LNCAP (cell line): ENCODE measurements at regions not wholly inside any gene's neighbourhood (a gene's known extent, or its start where the extent isn't known, plus 50 kb on each side); places are given as distances from the start of the nearest gene placed in this dataset.

ENCODE experiments used
- TF ChIP-seq, protein P1 (sequence below): fragments of 450-650 bp; IDR thresholded peaks from 2 replicates; pipeline ENCODE4 v1.5.1; 2017; ENCODE audit warnings: mild to moderate bottlenecking

DNA sequence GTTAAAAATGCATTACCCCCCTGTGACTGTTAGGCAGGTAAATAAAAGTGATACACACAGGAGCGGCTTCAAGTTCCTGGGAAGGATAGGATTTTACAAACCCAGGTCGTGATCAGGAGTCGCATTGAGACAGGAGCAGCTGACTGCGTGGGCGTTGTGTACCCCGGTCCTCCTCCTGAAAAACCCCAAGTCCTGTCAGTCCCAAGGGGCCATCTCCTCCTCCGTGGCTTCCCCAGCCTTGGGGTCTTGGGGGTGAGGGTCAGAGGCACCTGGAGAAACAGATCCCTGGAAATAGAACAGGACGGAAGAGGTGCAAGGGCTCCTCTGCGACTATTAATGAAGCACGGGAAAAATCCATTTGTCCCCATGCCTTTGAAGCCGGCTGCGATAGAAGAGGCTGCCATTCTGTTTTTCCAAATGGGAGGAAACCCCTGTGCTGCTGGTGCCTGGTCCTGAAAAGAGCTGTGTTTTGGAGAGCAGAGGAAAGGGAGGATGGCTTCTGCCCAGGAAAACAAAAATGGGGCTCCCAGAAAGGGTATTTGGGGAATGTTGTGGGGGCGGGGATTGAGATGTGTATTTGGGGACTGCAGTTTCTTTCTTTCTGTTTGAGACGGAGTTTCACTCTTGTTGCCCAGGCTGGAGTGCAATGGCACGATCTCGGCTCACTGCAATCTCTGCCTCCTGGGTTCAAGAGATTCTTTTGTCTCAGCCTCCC, 143.1 kb downstream of the ZNF664 start:
- TF ChIP-seq, protein P1, sequence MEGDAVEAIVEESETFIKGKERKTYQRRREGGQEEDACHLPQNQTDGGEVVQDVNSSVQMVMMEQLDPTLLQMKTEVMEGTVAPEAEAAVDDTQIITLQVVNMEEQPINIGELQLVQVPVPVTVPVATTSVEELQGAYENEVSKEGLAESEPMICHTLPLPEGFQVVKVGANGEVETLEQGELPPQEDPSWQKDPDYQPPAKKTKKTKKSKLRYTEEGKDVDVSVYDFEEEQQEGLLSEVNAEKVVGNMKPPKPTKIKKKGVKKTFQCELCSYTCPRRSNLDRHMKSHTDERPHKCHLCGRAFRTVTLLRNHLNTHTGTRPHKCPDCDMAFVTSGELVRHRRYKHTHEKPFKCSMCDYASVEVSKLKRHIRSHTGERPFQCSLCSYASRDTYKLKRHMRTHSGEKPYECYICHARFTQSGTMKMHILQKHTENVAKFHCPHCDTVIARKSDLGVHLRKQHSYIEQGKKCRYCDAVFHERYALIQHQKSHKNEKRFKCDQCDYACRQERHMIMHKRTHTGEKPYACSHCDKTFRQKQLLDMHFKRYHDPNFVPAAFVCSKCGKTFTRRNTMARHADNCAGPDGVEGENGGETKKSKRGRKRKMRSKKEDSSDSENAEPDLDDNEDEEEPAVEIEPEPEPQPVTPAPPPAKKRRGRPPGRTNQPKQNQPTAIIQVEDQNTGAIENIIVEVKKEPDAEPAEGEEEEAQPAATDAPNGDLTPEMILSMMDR: no peak

DNA sequence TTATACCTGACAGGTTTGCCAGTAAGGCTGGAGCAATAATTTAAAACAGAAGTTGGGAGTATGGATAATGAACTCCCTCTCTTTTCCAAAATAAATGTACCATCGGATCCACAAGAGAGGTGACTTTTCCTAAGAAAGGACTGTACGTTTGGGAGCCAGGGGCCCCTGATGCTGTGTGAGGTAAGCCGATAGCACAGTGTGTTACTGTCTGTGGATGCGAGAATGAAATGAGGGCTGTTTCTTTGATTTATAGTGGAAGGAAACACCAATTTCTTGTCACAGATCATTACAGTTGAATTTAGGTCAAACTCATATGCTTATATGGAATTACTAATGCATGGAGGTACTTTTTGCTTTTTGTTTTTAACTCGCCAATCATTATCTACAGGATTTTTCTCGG, 147.7 kb downstream of the ZNF664 start:
- TF ChIP-seq, protein P1: no peak

DNA sequence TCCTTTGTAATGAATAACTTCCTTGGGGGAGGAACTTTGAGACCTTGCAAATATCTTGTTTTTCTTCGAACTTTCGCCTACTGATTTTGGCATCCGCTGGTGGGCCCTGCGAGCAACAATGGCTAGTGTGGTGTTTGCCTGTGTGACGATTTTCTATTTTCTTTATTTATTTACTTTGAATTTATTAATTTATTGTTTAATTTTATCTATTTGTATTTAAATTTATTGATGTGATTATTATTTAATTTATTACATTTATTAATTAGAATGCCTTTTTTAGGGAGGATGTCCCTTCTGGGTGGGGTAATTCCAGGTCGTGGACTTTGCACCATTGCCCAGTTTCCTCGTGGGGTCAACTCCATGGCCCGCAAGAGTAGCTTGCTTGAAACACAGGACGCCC, 149.7 kb downstream of the ZNF664 start:
- TF ChIP-seq, protein P1: no peak

DNA sequence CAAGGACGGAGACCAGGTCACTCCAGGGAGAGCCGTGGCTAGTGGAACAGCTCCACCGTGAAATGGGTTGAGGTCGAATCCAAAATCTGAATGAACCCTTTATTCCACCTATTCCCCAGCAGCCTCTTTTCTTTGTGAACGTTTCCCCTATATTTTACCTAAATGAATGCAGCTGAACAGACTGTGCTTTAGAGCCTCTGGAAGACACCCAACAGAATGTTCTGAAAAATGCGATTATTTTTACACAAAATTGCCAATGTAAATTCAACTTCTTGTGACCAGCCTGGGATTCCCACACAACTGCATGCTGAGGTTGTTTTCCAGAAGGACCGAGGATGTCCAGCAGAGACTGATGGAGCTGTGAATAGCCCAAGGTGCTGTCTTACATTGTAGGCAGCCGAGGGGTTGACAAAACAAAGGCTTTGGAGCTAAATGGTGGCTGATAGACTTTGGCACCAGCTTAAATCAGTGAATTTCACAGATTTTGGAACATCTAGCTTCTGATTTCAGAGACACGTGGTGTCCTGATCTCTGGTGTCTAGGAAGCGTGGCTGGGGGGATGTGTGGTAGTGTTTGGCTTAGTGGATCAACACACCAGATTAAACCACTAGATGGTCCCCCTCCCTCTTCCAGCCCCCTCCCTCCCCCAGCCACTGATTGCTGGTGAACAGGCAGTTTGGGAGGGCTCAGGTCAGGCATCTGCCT, 150.4 kb downstream of the ZNF664 start:
- TF ChIP-seq, protein P1: no peak

DNA sequence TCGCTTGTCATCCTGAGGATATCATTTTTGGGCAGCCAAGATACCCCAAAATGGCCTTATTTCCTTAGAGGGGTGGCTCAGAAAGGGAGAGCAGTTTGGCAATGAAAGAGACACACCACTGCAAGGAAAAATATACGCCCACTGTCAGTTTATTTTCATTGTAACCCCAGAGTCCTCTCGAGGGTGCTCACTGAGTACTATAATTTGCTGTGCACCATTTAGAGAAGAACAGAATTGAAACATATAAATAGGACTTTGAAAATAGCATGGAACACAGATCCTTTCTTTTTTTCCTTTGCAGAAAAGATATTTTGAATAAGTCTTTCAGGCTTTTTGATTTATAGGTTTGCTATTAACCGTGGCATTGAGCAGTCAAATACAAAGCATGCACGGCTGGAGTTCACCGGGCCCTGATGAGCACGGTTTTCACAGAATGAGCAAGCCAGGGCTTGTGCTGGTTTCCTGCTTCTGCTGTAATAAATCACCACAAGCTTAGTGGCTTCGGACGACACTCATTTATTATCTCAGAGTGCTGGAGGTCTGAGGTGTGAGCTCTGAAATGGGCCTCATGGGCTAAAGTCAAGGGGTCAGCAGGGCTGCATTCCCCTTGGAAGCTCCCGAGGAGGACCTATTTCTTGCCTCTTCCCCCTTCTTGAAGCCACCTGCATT, 152.3 kb downstream of the ZNF664 start:
- TF ChIP-seq, protein P1: no peak

DNA sequence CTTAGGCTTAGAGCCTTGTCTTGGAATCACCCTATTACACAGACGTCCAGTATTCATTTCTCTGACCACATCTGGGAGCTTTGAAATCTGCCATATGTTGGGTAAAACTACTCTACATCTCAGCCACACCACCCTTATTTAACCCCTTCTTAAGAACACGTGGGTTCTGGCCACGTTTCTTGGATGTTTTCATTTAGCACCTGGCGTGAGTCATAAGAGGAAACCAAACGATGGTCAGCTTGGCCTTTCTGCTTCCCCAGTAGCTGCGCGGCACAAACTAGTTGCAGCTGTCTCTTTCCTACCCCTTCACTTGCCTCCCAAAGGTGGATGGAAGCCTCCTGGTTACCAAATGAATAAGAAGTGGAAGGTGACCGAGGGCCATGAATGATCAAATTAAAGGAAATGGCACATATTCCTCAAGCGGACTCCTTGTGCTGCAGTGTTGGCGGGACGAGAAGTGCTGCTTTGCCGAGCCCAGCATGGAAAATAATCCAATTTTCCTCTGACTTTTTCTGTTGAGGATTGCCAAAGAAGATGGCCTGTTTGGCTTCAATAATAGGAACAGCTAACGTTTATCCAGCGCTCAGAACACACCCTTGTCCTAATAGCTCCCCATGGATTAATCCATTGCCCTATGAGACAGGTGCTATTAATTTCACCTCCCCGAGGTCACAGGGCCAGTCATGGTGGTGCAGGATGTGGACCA, 154.1 kb downstream of the ZNF664 start:
- TF ChIP-seq, protein P1: no peak

DNA sequence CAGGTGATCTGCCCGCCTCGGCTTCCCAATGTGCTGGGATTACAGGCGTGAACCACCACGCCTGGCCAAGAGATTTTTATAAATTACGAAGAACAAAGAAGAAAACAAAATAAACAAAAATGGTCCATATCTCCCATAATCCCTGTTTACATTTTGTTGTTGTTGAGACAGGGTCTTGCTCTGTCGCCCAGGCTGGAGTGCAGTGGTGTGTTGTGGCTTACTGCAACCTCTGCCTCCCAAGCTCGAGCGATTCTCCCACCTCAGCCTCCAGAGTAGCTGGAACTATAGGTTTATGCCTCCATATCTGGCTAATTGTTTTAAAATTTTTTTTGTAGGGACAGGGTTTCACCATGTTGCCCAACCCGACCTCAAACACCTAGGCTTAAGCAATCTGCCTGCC, 156.1 kb downstream of the ZNF664 start:
- TF ChIP-seq, protein P1: no peak
